ENCODE measurements at regions not wholly inside any gene's neighbourhood (a gene's known extent, or its start where the extent isn't known, plus 50 kb on each side); places are given as distances from the start of the nearest gene placed in this dataset.

DNA sequence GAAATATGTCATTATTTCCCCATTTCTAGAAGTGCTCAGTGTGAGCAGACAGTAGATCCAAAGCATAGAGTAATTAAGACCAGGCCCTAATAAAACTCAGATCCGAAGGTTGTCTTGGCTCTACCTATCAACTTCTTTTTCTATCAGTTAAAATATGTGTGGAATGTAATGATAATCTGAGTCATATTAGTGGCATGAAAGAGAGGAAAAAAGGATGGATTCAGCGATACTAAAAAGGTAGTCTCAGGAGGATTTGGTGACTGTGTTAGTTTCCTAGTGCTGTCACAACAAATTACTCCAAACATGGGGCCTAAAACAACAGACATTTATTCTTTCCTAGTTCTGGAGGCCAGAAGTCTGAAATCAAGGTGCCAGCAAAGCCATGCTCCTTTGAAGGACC, 103.7 kb upstream of the NABP1 start:
- TF ChIP-seq EZH2 (IDR thresholded peaks at IDR 0.05), result no peak
- TF ChIP-seq, protein P1, sequence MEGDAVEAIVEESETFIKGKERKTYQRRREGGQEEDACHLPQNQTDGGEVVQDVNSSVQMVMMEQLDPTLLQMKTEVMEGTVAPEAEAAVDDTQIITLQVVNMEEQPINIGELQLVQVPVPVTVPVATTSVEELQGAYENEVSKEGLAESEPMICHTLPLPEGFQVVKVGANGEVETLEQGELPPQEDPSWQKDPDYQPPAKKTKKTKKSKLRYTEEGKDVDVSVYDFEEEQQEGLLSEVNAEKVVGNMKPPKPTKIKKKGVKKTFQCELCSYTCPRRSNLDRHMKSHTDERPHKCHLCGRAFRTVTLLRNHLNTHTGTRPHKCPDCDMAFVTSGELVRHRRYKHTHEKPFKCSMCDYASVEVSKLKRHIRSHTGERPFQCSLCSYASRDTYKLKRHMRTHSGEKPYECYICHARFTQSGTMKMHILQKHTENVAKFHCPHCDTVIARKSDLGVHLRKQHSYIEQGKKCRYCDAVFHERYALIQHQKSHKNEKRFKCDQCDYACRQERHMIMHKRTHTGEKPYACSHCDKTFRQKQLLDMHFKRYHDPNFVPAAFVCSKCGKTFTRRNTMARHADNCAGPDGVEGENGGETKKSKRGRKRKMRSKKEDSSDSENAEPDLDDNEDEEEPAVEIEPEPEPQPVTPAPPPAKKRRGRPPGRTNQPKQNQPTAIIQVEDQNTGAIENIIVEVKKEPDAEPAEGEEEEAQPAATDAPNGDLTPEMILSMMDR (IDR thresholded peaks at IDR 0.05), result no peak
- TF ChIP-seq EZH2phosphoT487 (IDR thresholded peaks at IDR 0.05), result no peak

All from neural progenitor cell (in vitro differentiated cells).